ENCODE measurements at regions not wholly inside any gene's neighbourhood (a gene's known extent, or its start where the extent isn't known, plus 50 kb on each side); places are given as distances from the start of the nearest gene placed in this dataset.

GRCh38 chr3:124617177-124617576, 113.1 kb upstream of the UMPS start (continued):
- TF ChIP-seq HNF4G (IDR thresholded peaks at IDR 0.05; ENCODE audit: borderline replicate concordance, low read depth, low read length) = peak; percentile 61; the same call in 1 of the 2 replicates
- TF ChIP-seq HNF4G (CRISPR knock-in tag; IDR thresholded peaks at IDR 0.05; ENCODE audit: borderline replicate concordance, low read depth) = peak; percentile 77; the same call in 1 of the 2 replicates
- no peak for TF ChIP-seq FOXC1 (CRISPR knock-in tag; IDR thresholded peaks at IDR 0.05; ENCODE audit: borderline replicate concordance)
- TF ChIP-seq MEF2D (CRISPR knock-in tag; IDR thresholded peaks at IDR 0.05) = no peak
- TF ChIP-seq ZNF576 (CRISPR knock-in tag; IDR thresholded peaks at IDR 0.05) = no peak
- TF ChIP-seq ZNF652 (CRISPR knock-in tag; IDR thresholded peaks at IDR 0.05; ENCODE audit: borderline replicate concordance, low read depth) = no peak; the same call in 1 of the 2 replicates
- TF ChIP-seq CENPX (CRISPR knock-in tag; IDR thresholded peaks at IDR 0.05) = no peak
- no peak for TF ChIP-seq AKNA (CRISPR knock-in tag; IDR thresholded peaks at IDR 0.05; ENCODE audit: borderline replicate concordance)
- TF ChIP-seq KMT2B (CRISPR knock-in tag; IDR thresholded peaks at IDR 0.05) = 0 out of 2 replicates have a peak, but pooled peaks have one; percentile 50
- no peak for TF ChIP-seq ZNF510 (CRISPR knock-in tag; IDR thresholded peaks at IDR 0.05; ENCODE audit: low read depth)
- TF ChIP-seq FOXJ3 (CRISPR knock-in tag; IDR thresholded peaks at IDR 0.05; ENCODE audit: borderline replicate concordance) = peak; percentile 69; the same call in 1 of the 2 replicates
- no peak for TF ChIP-seq GLI4 (CRISPR knock-in tag; IDR thresholded peaks at IDR 0.05; ENCODE audit: borderline replicate concordance)
- TF ChIP-seq ZNF776 (CRISPR knock-in tag; IDR thresholded peaks at IDR 0.05) = no peak
- TF ChIP-seq NFATC3 (CRISPR knock-in tag; IDR thresholded peaks at IDR 0.05) = no peak
- TF ChIP-seq ZNF749 (CRISPR knock-in tag; IDR thresholded peaks at IDR 0.05; ENCODE audit: borderline replicate concordance) = no peak
- no peak for TF ChIP-seq ZNF720 (CRISPR knock-in tag; IDR thresholded peaks at IDR 0.05)
- TF ChIP-seq SMAD9 (CRISPR knock-in tag; IDR thresholded peaks at IDR 0.05) = no peak
- TF ChIP-seq THAP11 (CRISPR knock-in tag; IDR thresholded peaks at IDR 0.05) = peak; percentile 49; the same call in 1 of the 2 replicates
- TF ChIP-seq JUN (CRISPR knock-in tag; IDR thresholded peaks at IDR 0.05) = no peak
- 0 out of 2 replicates have a peak, but pooled peaks have one; percentile 17 for TF ChIP-seq CEBPG (CRISPR knock-in tag; IDR thresholded peaks at IDR 0.05)
- TF ChIP-seq, protein P1, sequence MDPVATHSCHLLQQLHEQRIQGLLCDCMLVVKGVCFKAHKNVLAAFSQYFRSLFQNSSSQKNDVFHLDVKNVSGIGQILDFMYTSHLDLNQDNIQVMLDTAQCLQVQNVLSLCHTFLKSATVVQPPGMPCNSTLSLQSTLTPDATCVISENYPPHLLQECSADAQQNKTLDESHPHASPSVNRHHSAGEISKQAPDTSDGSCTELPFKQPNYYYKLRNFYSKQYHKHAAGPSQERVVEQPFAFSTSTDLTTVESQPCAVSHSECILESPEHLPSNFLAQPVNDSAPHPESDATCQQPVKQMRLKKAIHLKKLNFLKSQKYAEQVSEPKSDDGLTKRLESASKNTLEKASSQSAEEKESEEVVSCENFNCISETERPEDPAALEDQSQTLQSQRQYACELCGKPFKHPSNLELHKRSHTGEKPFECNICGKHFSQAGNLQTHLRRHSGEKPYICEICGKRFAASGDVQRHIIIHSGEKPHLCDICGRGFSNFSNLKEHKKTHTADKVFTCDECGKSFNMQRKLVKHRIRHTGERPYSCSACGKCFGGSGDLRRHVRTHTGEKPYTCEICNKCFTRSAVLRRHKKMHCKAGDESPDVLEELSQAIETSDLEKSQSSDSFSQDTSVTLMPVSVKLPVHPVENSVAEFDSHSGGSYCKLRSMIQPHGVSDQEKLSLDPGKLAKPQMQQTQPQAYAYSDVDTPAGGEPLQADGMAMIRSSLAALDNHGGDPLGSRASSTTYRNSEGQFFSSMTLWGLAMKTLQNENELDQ (CRISPR knock-in tag; IDR thresholded peaks at IDR 0.05; ENCODE audit: borderline replicate concordance) = no peak
- no peak for TF ChIP-seq HNRNPL (IDR thresholded peaks at IDR 0.05; ENCODE audit: low read depth, low read length)
- TF ChIP-seq SNAPC5 (CRISPR knock-in tag; IDR thresholded peaks at IDR 0.05; ENCODE audit: borderline replicate concordance) = no peak

Data from HepG2 (cell line).